Parathyroid adenoma (tissue), 2 donors: ENCODE measurements at regions not wholly inside any gene's neighbourhood (a gene's known extent, or its start where the extent isn't known, plus 50 kb on each side); places are given as distances from the start of the nearest gene placed in this dataset.

Experiments
- H2AFZ ChIP-seq: fragments of 300-600 bp; sonication (generic); one replicate; pipeline ENCODE4 v1.7.0; 2017; ENCODE audit warnings: antibody characterized with exemption, mild to moderate bottlenecking
- H3K27ac ChIP-seq: fragments of 300-600 bp; sonication (generic); one replicate; pipeline ENCODE4 v1.7.0; 2017
- H3K27me3 ChIP-seq: fragments of 300-600 bp; sonication (generic); one replicate; pipeline ENCODE4 v1.7.0; 2017; ENCODE audit warnings: low read length; ENCODE audit not compliant: control insufficient read depth, insufficient read depth
- H3K36me3 ChIP-seq: fragments of 300-600 bp; sonication (generic); one replicate; pipeline ENCODE4 v1.7.0; 2017; ENCODE audit warnings: low read length; ENCODE audit not compliant: control insufficient read depth, insufficient read depth
- H3K4me1 ChIP-seq: fragments of 300-600 bp; sonication (generic); one replicate; pipeline ENCODE4 v1.7.0; 2017; ENCODE audit warnings: control low read depth
- H3K4me2 ChIP-seq: fragments of 300-600 bp; sonication (generic); one replicate; pipeline ENCODE4 v1.7.0; 2017; ENCODE audit warnings: low read length
- H3K4me3 ChIP-seq: fragments of 300-600 bp; sonication (generic); one replicate; pipeline ENCODE4 v1.7.0; 2017; ENCODE audit warnings: low read depth, low read length
- H3K79me2 ChIP-seq: fragments of 300-600 bp; sonication (generic); one replicate; pipeline ENCODE4 v1.7.0; 2017; ENCODE audit warnings: control low read depth
- H3K9ac ChIP-seq: fragments of 300-600 bp; sonication (generic); one replicate; pipeline ENCODE4 v1.7.0; 2017; ENCODE audit warnings: mild to moderate bottlenecking
- H3K9me3 ChIP-seq: fragments of 300-600 bp; sonication (generic); one replicate; pipeline ENCODE4 v1.7.0; 2017; ENCODE audit warnings: low read length; ENCODE audit not compliant: control insufficient read depth
- TF ChIP-seq, protein P1 (sequence below): fragments of 300-600 bp; sonication (generic); IDR thresholded peaks from one replicate; pipeline ENCODE4 v1.7.0; 2017; ENCODE audit warnings: antibody characterized with exemption, mild to moderate bottlenecking
- donor health status: primary hyperparathyroidism.

DNA sequence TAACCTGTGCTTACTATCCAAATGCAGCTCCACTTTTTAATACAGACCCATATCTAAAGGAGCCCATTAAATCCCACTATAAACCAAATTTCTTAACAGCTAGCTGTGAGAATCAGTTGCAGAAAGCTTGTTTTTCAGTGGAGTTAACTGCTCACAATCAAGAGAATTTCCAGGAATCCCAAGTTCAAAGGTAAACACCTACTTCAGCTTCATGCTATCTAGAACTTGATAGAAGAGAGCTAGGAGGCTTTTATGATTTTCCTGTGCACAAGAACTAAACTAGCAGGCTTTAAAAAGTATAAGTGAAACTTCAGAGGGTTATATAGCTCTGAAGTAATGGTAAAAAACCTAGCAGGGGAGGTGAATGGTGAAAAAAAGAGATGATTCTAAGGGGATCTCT is 96.2 kb upstream of the PABPC4L start:
- Histone ChIP-seq H3K27ac (no peak overlapping the region), H3K27me3 (no peaks in the 10 kb centered on the region), H2AFZ (no peak overlapping the region), H3K79me2 (no peaks in the 10 kb centered on the region), H3K9ac (no peak overlapping the region), H3K9me3 (no peaks in the 10 kb centered on the region), H3K4me3 (no peak overlapping the region), H3K4me1 (no peaks in the 10 kb centered on the region), H3K36me3 (no peaks in the 10 kb centered on the region), H3K4me2 (no peak overlapping the region)
- TF ChIP-seq, protein P1, sequence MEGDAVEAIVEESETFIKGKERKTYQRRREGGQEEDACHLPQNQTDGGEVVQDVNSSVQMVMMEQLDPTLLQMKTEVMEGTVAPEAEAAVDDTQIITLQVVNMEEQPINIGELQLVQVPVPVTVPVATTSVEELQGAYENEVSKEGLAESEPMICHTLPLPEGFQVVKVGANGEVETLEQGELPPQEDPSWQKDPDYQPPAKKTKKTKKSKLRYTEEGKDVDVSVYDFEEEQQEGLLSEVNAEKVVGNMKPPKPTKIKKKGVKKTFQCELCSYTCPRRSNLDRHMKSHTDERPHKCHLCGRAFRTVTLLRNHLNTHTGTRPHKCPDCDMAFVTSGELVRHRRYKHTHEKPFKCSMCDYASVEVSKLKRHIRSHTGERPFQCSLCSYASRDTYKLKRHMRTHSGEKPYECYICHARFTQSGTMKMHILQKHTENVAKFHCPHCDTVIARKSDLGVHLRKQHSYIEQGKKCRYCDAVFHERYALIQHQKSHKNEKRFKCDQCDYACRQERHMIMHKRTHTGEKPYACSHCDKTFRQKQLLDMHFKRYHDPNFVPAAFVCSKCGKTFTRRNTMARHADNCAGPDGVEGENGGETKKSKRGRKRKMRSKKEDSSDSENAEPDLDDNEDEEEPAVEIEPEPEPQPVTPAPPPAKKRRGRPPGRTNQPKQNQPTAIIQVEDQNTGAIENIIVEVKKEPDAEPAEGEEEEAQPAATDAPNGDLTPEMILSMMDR = no peak

DNA sequence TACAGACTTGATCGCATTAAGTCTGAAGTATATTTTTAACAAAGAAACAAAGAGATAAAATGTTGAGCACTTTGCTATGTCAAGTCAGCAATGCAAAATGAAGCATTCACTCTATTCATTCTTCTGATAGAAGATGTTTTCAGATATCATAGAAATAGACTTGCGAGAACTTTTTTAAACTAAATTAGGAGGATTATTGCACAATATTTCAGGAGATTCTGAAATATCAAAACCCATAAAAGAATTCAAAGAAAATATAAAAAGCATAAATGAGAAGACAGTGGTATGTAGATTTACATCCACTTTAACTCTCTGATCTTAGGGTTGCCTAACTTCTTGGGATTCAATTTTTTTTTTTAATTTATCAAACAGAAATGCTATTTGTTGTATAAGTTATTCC is 81.1 kb upstream of the PABPC4L start:
- H2AFZ ChIP-seq = no peak overlapping the region

DNA sequence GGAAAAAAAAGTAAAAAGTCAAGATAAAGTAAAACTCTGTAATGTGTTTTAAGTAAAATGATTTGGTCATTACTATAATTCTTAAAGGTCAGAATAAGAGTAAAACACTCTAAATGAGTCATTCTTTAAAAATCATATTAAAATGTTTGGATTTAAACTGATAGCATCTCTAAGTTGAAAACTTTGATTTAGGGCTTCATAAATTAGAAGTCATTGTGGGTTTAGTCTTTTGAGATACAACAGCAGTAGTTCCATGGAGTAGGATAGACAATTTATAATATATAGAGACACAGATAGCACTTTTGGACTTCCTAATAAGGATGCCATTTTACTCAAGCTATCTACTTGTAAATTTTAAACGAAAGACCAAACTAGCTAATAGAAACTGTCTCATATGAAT is 77.1 kb upstream of the PABPC4L start:
- Histone ChIP-seq H3K9me3 (no peaks in the 10 kb centered on the region), H3K27ac (no peak overlapping the region), H3K79me2 (no peaks in the 10 kb centered on the region), H3K27me3 (no peaks in the 10 kb centered on the region), H2AFZ (no peak overlapping the region), H3K4me2 (no peak overlapping the region), H3K4me1 (no peaks in the 10 kb centered on the region), H3K9ac (no peak overlapping the region), H3K4me3 (no peak overlapping the region), H3K36me3 (no peaks in the 10 kb centered on the region)
- TF ChIP-seq, protein P1 = no peak

More for the DNA sequence above, 81.1 kb upstream of the PABPC4L start:
- Histone ChIP-seq H3K4me3 (no peak overlapping the region), H3K4me2 (no peak overlapping the region), H3K27ac (no peak overlapping the region), H3K9me3 (no peaks in the 10 kb centered on the region), H3K27me3 (no peaks in the 10 kb centered on the region), H3K36me3 (no peaks in the 10 kb centered on the region), H3K4me1 (no peaks in the 10 kb centered on the region), H3K9ac (no peak overlapping the region), H3K79me2 (no peaks in the 10 kb centered on the region)
- TF ChIP-seq, protein P1 = no peak

DNA sequence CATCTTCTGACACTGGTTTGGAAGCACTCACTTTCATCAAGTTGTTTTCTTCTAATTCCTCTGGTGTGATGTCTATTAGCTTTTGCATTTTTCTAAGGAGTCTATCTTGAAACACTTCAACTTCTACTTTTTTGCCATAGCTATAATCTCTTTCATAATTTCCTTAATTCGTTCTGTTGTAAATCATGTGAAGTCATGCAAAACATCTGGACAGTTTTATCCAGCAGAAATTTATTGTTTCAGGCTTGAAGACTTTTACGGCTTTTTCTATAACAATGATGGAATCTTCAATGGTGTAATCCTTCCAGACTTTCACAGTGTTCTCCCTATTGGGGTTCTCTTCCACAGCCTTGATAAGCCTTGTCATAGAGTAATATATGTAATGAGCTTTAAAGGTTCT is 74.9 kb upstream of the PABPC4L start:
- H3K9me3 ChIP-seq = no peaks in the 10 kb centered on the region

DNA sequence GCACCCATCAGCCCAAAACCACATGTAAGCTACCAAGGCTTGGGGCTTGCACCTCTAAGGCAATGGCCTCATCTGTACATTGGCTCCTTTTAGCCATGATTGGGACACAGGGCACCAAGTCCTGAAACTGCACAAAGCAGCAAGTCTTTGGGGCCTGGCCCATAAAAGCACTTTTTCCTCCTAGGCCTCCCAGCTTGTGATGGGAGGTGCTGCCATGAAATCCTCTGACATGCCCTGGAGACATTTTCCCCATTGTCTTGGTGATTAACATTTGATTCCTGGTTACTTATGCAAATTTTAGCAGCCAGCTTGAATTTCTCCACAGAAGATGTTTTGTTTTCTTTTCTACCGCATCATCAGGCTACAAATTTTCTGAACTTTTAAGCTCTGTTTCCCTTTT is 58.5 kb upstream of the PABPC4L start:
- no peaks in the 10 kb centered on the region for H3K4me1 ChIP-seq
- H3K4me3 ChIP-seq = no peak overlapping the region
- H3K27ac ChIP-seq = no peak overlapping the region
- TF ChIP-seq, protein P1 = no peak
- H3K36me3 ChIP-seq = no peaks in the 10 kb centered on the region
- H3K79me2 ChIP-seq = no peaks in the 10 kb centered on the region
- no peak overlapping the region for H3K9ac ChIP-seq
- no peak overlapping the region for H2AFZ ChIP-seq
- no peak overlapping the region for H3K4me2 ChIP-seq
- H3K9me3 ChIP-seq = no peaks in the 10 kb centered on the region
- H3K27me3 ChIP-seq = no peaks in the 10 kb centered on the region

More for the DNA sequence above, 74.9 kb upstream of the PABPC4L start:
- Histone ChIP-seq H3K27me3 (no peaks in the 10 kb centered on the region), H3K27ac (no peak overlapping the region), H3K4me1 (no peaks in the 10 kb centered on the region), H3K9ac (no peak overlapping the region), H3K4me3 (no peak overlapping the region), H3K4me2 (no peak overlapping the region), H3K79me2 (no peaks in the 10 kb centered on the region), H2AFZ (no peak overlapping the region), H3K36me3 (no peaks in the 10 kb centered on the region)
- TF ChIP-seq, protein P1 = no peak
